ENCODE measurements at regions not wholly inside any gene's neighbourhood (a gene's known extent, or its start where the extent isn't known, plus 50 kb on each side); places are given as distances from the start of the nearest gene placed in this dataset.
"Not testable (repeated sequence)": the region's sequence is repeated elsewhere in the genome, so short reads cannot be mapped to it uniquely, and the experiment has no call there.

GRCh38 chr9:74172874-74173273, 324.3 kb upstream of the RORB start:
- peak; percentile 22 for DNase-seq (ENCODE audit: extremely low spot score)
- CTCF ChIA-PET = no interaction called here
- no peak for TF ChIP-seq CTCF (IDR thresholded peaks at IDR 0.05; ENCODE audit: control extremely low read depth, extremely low read depth, low read depth, missing control alignments)
- POLR2A ChIA-PET = no interaction called here

- POLR2A ChIA-PET = no interaction called here
- no peak for TF ChIP-seq CTCF (IDR thresholded peaks at IDR 0.05; ENCODE audit: control extremely low read depth, extremely low read depth, low read depth, missing control alignments)
- DNase-seq (ENCODE audit: extremely low spot score) = no peak
- CTCF ChIA-PET = no interaction called here
Measured at GRCh38 chr9:74173284-74173683, 323.9 kb upstream of the RORB start.

- CTCF ChIA-PET; POLR2A ChIA-PET; DNase-seq (ENCODE audit: extremely low spot score): not testable (repeated sequence)
Measured at GRCh38 chr9:74197771-74198170, 299.4 kb upstream of the RORB start.

GRCh38 chr9:74205056-74205455, 292.1 kb upstream of the RORB start:
- POLR2A ChIA-PET = no interaction called here
- no peak for TF ChIP-seq CTCF (IDR thresholded peaks at IDR 0.05; ENCODE audit: control extremely low read depth, extremely low read depth, low read depth, missing control alignments)
- DNase-seq (ENCODE audit: extremely low spot score) = no peak
- CTCF ChIA-PET = no interaction called here

GRCh38 chr9:74218385-74219063, 278.6 kb upstream of the RORB start:
- no peak for DNase-seq (ENCODE audit: extremely low spot score)
- CTCF ChIA-PET = no interaction called here
- no peak for TF ChIP-seq CTCF (IDR thresholded peaks at IDR 0.05; ENCODE audit: control extremely low read depth, extremely low read depth, low read depth, missing control alignments)
- POLR2A ChIA-PET = no interaction called here

- ChIA-PET CTCF (no interaction called here), POLR2A (no interaction called here)
- no peak for DNase-seq (ENCODE audit: extremely low spot score)
- no peak for TF ChIP-seq CTCF (IDR thresholded peaks at IDR 0.05; ENCODE audit: control extremely low read depth, extremely low read depth, low read depth, missing control alignments)
Measured at GRCh38 chr9:74220327-74220726, 276.8 kb upstream of the RORB start.

- no peak for DNase-seq (ENCODE audit: extremely low spot score)
- ChIA-PET POLR2A (no interaction called here), CTCF (no interaction called here)
- TF ChIP-seq CTCF (IDR thresholded peaks at IDR 0.05; ENCODE audit: control extremely low read depth, extremely low read depth, low read depth, missing control alignments) = no peak
Measured at GRCh38 chr9:74236857-74237256, 260.3 kb upstream of the RORB start.
